ENCODE measurements at regions not wholly inside any gene's neighbourhood (a gene's known extent, or its start where the extent isn't known, plus 50 kb on each side); places are given as distances from the start of the nearest gene placed in this dataset.
"Not testable (repeated sequence)": the region's sequence is repeated elsewhere in the genome, so short reads cannot be mapped to it uniquely, and the experiment has no call there.

GRCh38 chr16:29190553-29191431 is 205.9 kb downstream of the LAT start:
- in situ Hi-C loops (cut with HindIII; ENCODE audit: low pct_ligation_motif_present, low pct_unique_long_range_greater_than_20kb, low sequenced_read_pairs); DNase-seq: not testable (repeated sequence)

GRCh38 chr16:29188806-29189205 is 204.0 kb downstream of the LAT start:
- DNase-seq; in situ Hi-C loops (cut with HindIII; ENCODE audit: low pct_ligation_motif_present, low pct_unique_long_range_greater_than_20kb, low sequenced_read_pairs): not testable (repeated sequence)

DNA sequence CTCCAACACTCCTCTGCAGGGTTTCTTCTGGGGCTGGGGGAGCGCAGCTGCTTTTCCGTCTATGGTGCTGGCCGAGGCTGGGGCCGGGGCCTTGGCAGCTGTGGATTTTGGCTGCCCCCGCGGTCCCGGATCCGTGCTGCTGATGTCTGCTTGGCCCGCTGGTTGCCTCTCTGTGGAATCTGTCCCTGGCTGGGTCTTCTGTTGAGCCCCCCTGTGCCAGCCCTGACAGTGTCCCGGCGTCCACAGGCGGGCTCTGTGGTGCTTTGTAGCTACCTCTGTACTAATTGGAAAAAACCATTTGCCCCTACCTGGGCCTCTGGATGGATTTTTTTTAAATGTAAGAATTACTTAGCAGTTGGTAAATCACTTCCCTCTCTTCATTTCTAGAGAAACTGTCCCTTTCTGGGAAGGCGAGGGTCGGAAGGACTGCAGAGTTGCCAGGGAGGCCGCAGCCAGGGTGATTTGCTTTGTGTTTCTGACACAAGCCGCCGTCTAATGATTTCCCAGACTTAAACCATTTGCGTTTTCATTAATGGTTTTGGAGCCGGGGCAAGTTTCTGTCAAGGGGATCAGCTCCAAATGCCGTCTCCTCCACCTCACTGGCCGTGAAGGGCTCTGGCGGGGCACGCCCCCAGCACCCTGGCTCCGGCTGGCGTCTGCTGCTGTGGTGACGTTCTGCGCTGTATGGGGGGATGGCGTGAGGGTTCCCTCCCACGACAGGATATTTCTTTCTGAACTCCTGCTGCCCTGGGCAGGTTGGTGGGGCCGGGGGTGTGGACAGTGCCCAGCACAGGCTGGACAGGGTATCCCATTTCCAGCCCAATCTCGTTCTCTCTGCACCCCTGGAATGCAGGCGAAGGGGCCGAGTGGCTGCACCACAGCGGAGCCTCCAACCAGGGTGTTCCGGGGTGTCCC is 201.7 kb downstream of the LAT start:
- in situ Hi-C loops (cut with HindIII; ENCODE audit: low pct_ligation_motif_present, low pct_unique_long_range_greater_than_20kb, low sequenced_read_pairs); DNase-seq: not testable (repeated sequence)

- DNase-seq; in situ Hi-C loops (cut with HindIII; ENCODE audit: low pct_ligation_motif_present, low pct_unique_long_range_greater_than_20kb, low sequenced_read_pairs): not testable (repeated sequence)
Observed at GRCh38 chr16:29185872-29186271, 201.0 kb downstream of the LAT start.

DNA sequence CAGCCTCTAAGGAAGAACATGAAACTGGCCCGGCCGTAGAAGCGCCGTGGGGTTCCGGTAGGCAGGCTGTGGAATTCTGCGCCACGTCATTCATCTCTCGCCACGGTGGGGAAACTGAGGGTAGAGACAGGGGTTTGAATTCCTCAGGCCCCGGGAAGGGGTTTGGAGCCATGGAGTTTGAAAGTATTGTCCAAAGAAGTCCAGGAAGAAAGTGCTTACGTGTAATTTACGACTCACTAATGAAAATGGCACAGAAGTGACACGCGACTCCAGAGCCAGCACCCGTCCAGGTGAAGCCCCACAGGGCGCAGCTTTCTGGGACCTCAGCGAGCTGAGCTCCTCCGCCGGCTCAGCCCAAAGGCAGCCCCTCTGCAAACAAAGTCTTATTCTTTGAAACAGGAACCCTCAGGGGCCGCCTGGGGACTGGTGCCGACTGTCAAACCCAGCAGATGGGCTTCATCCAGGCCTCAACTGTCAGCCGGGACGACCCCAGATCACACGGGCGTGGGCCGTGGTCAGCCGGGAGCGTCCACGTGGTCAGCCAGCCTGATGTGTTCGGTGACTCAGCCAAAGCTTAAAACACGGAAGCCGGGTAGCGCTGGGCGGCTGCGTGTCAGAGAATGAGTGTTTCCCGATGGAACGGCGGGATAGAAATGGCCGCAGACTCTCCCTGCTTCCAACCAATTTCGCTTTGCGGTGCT is 200.0 kb downstream of the LAT start:
- in situ Hi-C loops (cut with HindIII; ENCODE audit: low pct_ligation_motif_present, low pct_unique_long_range_greater_than_20kb, low sequenced_read_pairs); DNase-seq: not testable (repeated sequence)

DNA sequence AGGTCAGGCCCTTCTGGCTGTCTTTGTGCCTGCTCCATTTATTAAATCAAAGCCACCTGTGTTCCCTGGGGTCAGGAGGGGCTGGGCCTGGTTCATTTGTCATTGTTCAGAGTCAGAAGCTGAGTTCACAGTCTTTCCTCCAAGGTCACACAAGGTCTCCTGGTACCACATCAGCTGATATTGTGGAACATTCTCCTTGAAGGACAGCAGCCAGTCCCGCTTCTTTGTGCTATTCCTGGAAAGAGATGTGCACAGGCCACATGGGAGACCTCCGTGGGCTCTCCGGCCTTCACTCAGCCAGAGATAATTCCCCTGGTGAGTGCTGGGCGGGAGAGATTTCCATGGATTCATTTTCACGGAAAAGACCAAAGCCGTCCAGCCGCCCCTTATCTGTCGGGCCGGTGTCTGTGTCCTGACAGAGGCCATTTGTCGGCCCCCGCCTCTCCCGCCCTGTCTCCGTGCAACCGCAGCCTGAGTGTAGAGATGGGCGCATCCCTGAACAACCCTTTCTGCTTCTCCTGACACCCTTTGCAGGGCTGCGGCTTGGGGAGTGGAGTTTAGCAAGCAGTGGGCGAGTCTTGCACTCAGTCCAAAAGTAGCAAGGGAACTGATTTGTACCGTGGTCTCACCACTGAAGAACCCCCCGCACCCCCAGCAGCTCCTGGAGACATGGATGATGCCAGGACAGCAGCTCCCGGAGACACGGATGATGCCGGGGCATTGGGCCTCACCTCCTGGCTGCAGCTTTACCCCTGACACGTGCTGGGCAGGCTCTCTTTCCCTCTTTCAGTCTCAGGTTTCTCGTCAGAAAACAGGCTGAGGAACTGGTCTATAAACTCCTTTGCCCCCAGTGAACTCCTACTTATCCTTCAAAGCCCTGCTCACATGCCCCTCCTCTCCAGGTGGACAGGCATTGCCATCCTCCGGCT is 198.4 kb downstream of the LAT start:
- DNase-seq; in situ Hi-C loops (cut with HindIII; ENCODE audit: low pct_ligation_motif_present, low pct_unique_long_range_greater_than_20kb, low sequenced_read_pairs): not testable (repeated sequence)

- no peak for DNase-seq
- in situ Hi-C loops (cut with HindIII; ENCODE audit: low pct_ligation_motif_present, low pct_unique_long_range_greater_than_20kb, low sequenced_read_pairs), result no loop called here
Observed at GRCh38 chr16:29182501-29182900, 197.6 kb downstream of the LAT start.

DNA sequence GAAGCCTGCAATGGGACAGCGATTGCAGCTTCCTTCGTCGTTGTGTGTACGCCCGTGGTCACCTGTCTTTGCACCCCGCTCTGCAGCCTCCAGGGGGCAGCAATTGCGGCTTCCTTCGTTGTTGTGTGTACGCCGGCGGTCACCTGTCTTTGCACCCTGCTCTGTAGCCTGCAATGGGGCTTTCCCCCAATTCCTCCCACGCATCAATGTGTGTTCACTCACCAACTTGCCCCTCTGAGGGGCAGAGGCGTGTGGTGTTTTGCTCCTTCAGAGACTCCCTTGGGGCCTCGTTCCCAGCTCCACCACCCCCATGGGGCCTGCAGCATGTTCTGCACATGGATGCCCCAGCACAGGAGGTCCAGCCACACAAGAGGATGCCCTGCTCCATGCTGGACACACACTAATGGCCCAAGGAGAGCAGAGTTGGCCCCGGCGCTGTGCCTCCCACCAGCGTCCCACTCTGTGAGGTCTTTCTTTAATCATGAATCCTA is 197.1 kb downstream of the LAT start:
- DNase-seq; in situ Hi-C loops (cut with HindIII; ENCODE audit: low pct_ligation_motif_present, low pct_unique_long_range_greater_than_20kb, low sequenced_read_pairs): not testable (repeated sequence)

- DNase-seq; in situ Hi-C loops (cut with HindIII; ENCODE audit: low pct_ligation_motif_present, low pct_unique_long_range_greater_than_20kb, low sequenced_read_pairs): not testable (repeated sequence)
Observed at GRCh38 chr16:29181254-29181780, 196.5 kb downstream of the LAT start.

DNA sequence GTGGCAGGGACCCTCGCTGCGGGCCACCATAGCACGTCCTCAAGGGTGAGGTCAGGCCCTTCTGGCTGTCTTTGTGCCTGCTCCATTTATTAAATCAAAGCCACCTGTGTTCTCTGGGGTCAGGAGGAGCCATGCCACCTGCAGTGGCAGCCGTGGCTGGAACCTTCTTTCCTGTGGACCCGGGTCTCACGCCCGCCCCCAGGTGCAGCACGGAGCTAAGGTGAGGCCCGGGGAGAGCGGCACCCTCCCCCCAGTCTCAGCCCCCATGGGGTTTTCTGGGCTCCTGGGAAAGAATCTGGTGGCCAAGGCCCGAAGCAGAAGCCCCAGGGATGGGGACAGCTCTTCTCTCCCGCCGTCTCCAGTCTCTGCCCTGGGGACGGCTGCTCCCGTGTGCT is 195.4 kb downstream of the LAT start:
- in situ Hi-C loops (cut with HindIII; ENCODE audit: low pct_ligation_motif_present, low pct_unique_long_range_greater_than_20kb, low sequenced_read_pairs); DNase-seq: not testable (repeated sequence)

- DNase-seq; in situ Hi-C loops (cut with HindIII; ENCODE audit: low pct_ligation_motif_present, low pct_unique_long_range_greater_than_20kb, low sequenced_read_pairs): not testable (repeated sequence)
Observed at GRCh38 chr16:29179401-29180205, 194.8 kb downstream of the LAT start.

DNA sequence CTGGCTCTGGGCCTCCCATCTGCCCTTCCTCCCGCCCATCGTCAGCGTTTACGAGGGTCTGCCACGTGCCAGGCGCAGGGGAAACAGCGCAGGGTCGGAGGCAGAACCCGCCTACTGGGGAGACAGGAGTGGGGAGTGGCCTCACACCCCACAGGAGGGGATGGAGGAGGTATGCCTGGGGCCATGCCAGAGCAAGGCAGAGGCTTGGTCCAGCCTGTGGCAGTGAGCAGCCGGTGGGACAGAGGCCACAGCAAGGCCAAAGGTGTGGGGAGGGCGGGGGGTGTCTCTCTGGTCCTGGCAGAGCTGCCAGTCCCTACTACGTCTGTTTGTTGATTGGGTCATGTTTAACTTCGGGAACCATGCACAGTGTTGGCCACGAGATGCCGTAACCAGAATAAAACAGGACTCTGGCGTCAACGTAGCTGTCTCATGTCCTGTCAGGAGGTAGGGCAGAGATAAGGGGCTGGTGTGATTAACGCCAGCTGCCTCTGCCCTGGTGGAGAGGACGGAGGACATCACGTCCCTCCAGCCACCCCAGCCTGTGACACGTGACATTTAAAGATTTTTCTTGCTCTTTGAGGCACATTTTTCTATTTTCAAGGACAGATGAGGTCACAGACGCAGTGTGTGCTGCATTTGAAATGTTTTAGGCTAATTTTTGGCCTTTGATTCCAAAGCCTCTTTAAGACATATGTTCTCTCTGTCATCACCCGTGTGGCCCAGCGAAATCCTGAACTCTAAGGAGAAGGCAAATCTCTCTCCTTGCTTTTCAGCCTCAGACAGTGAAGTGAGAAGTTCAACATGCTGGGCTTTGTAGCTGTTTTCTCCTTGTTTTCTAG is 193.3 kb downstream of the LAT start:
- not testable (repeated sequence) for DNase-seq

DNA sequence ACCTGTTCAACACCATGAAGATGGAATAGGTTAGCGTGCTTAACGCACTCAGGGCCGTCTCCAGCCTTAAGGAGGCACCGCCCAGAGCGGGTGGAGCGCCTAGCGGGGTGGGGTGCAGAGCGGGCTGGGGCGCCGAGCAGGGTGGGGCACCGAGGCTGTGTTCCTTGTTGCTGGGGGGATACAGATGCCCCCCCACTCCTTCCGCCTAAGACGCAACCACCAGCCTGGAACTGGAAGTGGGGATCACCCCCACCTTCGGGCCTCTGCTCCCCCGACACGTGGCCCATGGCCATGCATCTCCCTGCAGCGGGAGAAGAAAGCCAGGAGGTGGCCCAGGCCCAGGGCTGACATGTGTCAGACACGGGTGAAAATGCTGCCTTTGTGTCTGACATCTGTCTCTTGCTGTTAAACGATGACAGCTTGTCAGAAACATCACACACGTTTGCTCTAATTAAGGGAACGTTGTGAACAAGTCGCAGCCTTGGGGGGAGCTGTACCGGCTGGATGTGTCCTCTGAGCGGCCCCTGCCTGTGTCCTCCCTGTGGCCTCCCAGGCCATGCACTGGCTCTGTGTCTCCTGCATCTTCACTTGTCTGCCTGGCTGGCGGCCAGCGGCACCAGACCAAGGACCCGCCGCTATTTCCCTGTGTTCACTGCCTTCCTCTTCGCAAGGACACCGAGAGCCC is 192.5 kb downstream of the LAT start:
- in situ Hi-C loops (cut with HindIII; ENCODE audit: low pct_ligation_motif_present, low pct_unique_long_range_greater_than_20kb, low sequenced_read_pairs); DNase-seq: not testable (repeated sequence)

More for the DNA sequence above, 193.3 kb downstream of the LAT start:
- in situ Hi-C loops (cut with HindIII; ENCODE audit: low pct_ligation_motif_present, low pct_unique_long_range_greater_than_20kb, low sequenced_read_pairs), result not testable (repeated sequence)

DNA sequence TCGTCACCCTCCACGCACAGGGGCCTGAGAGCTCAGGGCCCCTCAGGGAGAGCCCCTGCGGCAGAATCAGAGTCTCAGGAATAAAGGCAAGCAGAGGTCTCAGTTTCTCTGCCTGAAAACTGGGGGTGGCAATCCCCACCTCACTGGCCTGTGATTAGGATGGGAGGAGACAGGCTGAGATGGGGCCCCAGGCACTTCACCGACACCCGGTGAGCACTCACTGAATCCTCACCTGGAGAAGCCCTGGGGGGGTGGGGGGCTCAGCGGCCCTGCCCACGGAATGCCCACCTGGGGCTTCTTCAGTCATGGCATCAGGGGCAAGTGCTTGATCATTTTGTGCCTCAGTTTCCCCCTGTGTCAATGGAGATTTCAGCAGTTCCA is 192.0 kb downstream of the LAT start:
- DNase-seq; in situ Hi-C loops (cut with HindIII; ENCODE audit: low pct_ligation_motif_present, low pct_unique_long_range_greater_than_20kb, low sequenced_read_pairs): not testable (repeated sequence)

- in situ Hi-C loops (cut with HindIII; ENCODE audit: low pct_ligation_motif_present, low pct_unique_long_range_greater_than_20kb, low sequenced_read_pairs); DNase-seq: not testable (repeated sequence)
Observed at GRCh38 chr16:29176154-29176470, 191.3 kb downstream of the LAT start.
